NCI-H1092 (cell line): ENCODE measurements at regions not wholly inside any gene's neighbourhood (a gene's known extent, or its start where the extent isn't known, plus 50 kb on each side); places are given as distances from the start of the nearest gene placed in this dataset.

Experiments used
- DNase-seq: peaks from one replicate; lab custom pipeline; 2025; lab: John Stamatoyannopoulos, UW

- peak; percentile 79 for DNase-seq
Measured at GRCh38 chr1:34479731-34480130, 275.1 kb upstream of the GJB5 start.

GRCh38 chr1:34488080-34488708, 266.7 kb upstream of the GJB5 start:
- DNase-seq = no peak

- DNase-seq = no peak
Measured at GRCh38 chr1:34500451-34500850, 254.4 kb upstream of the GJB5 start.

- DNase-seq = no peak
Measured at GRCh38 chr1:34511802-34512201, 243.0 kb upstream of the GJB5 start.

GRCh38 chr1:34518146-34518699, 236.6 kb upstream of the GJB5 start:
- DNase-seq = no peak

- DNase-seq = no peak
Measured at GRCh38 chr1:34520111-34520510, 234.7 kb upstream of the GJB5 start.

GRCh38 chr1:34524783-34525182, 230.1 kb upstream of the GJB5 start:
- no peak for DNase-seq

GRCh38 chr1:34529935-34530859, 224.7 kb upstream of the GJB5 start:
- DNase-seq = no peak

- DNase-seq = no peak
Measured at GRCh38 chr1:34532113-34532512, 222.7 kb upstream of the GJB5 start.

- DNase-seq = no peak
Measured at GRCh38 chr1:34538481-34538880, 216.4 kb upstream of the GJB5 start.

- DNase-seq = no peak
Measured at GRCh38 chr1:34547046-34547674, 207.7 kb upstream of the GJB5 start.

GRCh38 chr1:34549199-34549598, 205.6 kb upstream of the GJB5 start:
- DNase-seq = no peak

GRCh38 chr1:34578306-34578705, 176.5 kb upstream of the GJB5 start:
- no peak for DNase-seq

- no peak for DNase-seq
Measured at GRCh38 chr1:34582356-34582755, 172.5 kb upstream of the GJB5 start.

GRCh38 chr1:34587761-34588160, 167.1 kb upstream of the GJB5 start:
- DNase-seq = no peak

- DNase-seq = peak; percentile 96
Measured at GRCh38 chr1:34590211-34590623, 164.6 kb upstream of the GJB5 start.

- DNase-seq = no peak
Measured at GRCh38 chr1:34591751-34592629, 162.9 kb upstream of the GJB5 start.

- peak; percentile 89 for DNase-seq
Measured at GRCh38 chr1:34597877-34598514, 156.9 kb upstream of the GJB5 start.

GRCh38 chr1:34602907-34603306, 151.9 kb upstream of the GJB5 start:
- no peak for DNase-seq

- DNase-seq = no peak
Measured at GRCh38 chr1:34603594-34603993, 151.3 kb upstream of the GJB5 start.

- DNase-seq = no peak
Measured at GRCh38 chr1:34606504-34606903, 148.3 kb upstream of the GJB5 start.
